ENCODE measurements at regions not wholly inside any gene's neighbourhood (a gene's known extent, or its start where the extent isn't known, plus 50 kb on each side); places are given as distances from the start of the nearest gene placed in this dataset.

GRCh38 chr4:36737691-36738090 is 456.3 kb downstream of the DTHD1 start:
- DNase-seq = no peak

GRCh38 chr4:36740796-36741310 is 459.4 kb downstream of the DTHD1 start:
- DNase-seq = no peak

- DNase-seq = no peak
These were observed 466.1 kb downstream of the DTHD1 start for GRCh38 chr4:36747277-36748129.

GRCh38 chr4:36753048-36753447 is 471.6 kb downstream of the DTHD1 start:
- DNase-seq = no peak

GRCh38 chr4:36757580-36758311 is 476.3 kb downstream of the DTHD1 start:
- no peak for DNase-seq

GRCh38 chr4:36758312-36759178 is 477.1 kb downstream of the DTHD1 start:
- DNase-seq = no peak

- DNase-seq = no peak
These were observed 480.2 kb downstream of the DTHD1 start for GRCh38 chr4:36761607-36762006.

GRCh38 chr4:36763814-36764213 is 480.7 kb upstream of the NWD2 start:
- DNase-seq = no peak

- DNase-seq = no peak
These were observed 476.9 kb upstream of the NWD2 start for GRCh38 chr4:36767596-36767995.

- no peak for DNase-seq
These were observed 473.0 kb upstream of the NWD2 start for GRCh38 chr4:36771411-36772153.

GRCh38 chr4:36772154-36772516 is 472.4 kb upstream of the NWD2 start:
- no peak for DNase-seq

- no peak for DNase-seq
These were observed 471.1 kb upstream of the NWD2 start for GRCh38 chr4:36773467-36773866.

- no peak for DNase-seq
These were observed 469.0 kb upstream of the NWD2 start for GRCh38 chr4:36775544-36775943.

GRCh38 chr4:36779601-36780000 is 464.9 kb upstream of the NWD2 start:
- no peak for DNase-seq

GRCh38 chr4:36785973-36786372 is 458.6 kb upstream of the NWD2 start:
- no peak for DNase-seq

GRCh38 chr4:36786519-36786918 is 458.0 kb upstream of the NWD2 start:
- no peak for DNase-seq

- no peak for DNase-seq
These were observed 449.8 kb upstream of the NWD2 start for GRCh38 chr4:36794716-36795115.

GRCh38 chr4:36812149-36812548 is 432.4 kb upstream of the NWD2 start:
- no peak for DNase-seq

GRCh38 chr4:36815536-36815935 is 429.0 kb upstream of the NWD2 start:
- DNase-seq = no peak

GRCh38 chr4:36823199-36823967 is 421.2 kb upstream of the NWD2 start:
- DNase-seq = no peak

- no peak for DNase-seq
These were observed 419.9 kb upstream of the NWD2 start for GRCh38 chr4:36824682-36825081.

- DNase-seq = no peak
These were observed 409.3 kb upstream of the NWD2 start for GRCh38 chr4:36835246-36835645.
